ENCODE measurements at regions not wholly inside any gene's neighbourhood (a gene's known extent, or its start where the extent isn't known, plus 50 kb on each side); places are given as distances from the start of the nearest gene placed in this dataset.

DNA sequence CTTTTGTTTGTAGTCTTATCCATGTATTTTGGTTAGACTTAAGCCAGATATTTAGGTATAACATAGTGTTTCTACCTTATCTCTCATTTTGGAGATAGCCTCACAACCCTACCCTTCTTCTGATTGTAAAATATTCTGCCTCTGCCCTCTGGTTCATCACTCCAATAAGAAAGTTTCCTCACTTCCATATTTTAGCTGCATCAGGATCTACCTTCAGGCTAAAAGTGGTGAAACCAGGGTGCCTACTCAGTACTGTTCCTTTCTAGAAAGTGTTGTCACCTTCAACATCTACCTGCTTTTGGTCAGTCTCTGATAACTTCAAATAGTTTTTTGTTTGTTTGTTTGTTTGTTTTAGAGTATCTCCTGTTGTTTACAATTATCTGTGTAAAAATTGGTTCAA is 294.6 kb downstream of the ANXA1 start:
- DNase-seq (ENCODE audit: low spot score), result no peak

DNA sequence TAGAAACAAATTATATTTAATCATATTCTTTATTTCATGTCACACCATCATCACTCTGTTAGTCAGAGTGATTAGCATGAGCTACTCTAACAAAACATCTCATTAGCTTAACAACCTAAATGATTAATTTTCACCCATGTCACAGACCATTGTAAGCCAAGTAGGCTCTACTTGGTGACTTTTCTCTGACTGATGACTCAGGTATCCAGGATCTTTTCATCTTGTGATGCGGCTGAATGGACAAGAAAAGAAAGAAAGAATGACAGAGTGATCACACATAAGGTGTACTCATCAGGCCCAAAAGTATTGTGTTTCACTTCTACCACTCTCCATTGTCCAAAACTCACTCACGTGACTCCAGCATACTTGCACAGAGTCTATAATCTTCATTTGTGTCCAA is 299.3 kb downstream of the ANXA1 start:
- no peak for DNase-seq (ENCODE audit: low spot score)

DNA sequence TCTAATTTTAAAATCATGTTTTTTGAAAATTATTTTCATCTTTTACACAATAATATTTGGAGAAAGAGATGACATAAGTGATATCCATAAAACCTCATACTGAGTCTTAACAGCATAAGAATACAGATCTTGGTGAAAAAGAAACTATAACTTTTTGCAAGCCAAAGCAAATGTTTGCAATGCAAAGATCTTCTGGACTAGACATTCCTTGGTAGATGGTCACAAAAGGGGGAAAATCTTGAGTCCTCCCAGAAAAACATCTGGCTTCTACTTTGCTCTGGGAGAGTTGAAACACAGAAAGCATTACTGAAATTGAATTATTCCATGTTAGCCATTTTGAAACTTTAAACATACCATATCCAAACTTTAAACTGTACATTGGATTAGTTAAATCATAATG is 308.2 kb downstream of the ANXA1 start:
- no peak for DNase-seq (ENCODE audit: low spot score)

DNA sequence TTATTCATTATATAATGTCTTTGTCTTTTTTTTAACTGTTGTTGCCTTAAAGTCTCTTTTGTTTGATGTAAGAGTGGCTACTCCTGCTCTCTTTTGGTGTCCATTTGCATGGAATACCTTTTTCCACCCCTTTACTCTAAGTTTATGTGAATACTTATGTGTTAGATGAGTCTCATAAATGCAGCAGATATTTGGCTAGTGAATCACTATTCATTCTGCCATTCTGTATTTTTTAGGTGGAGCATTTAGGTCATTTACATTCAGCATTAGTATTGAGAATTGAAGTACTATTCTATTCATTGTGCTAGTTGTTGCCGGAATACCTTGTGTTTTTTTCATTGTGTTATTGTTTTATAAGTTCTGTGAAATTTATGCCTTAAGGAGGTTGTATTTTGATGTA is 317.1 kb downstream of the ANXA1 start:
- DNase-seq (ENCODE audit: low spot score), result no peak

DNA sequence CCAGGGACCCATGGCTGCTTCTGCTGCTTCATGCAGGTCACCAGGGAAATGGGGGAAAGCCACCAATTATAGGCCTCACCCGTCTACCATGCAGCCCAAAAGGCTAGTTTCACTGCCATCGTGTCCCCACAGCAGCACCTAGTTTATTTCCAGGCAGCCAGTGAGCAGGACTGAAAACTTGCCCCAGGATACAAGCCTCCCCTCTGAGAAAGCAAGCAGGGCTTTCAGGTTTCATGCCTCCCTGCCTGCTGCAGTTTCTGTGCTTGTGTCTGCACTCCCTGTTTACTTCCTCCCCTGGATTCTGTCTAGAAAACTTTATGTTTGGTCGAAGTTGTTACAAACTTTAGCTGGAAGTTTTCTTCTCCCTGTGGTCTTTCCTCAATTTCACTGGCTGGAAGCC is 319.1 kb downstream of the ANXA1 start:
- DNase-seq (ENCODE audit: low spot score), result peak; percentile 0

DNA sequence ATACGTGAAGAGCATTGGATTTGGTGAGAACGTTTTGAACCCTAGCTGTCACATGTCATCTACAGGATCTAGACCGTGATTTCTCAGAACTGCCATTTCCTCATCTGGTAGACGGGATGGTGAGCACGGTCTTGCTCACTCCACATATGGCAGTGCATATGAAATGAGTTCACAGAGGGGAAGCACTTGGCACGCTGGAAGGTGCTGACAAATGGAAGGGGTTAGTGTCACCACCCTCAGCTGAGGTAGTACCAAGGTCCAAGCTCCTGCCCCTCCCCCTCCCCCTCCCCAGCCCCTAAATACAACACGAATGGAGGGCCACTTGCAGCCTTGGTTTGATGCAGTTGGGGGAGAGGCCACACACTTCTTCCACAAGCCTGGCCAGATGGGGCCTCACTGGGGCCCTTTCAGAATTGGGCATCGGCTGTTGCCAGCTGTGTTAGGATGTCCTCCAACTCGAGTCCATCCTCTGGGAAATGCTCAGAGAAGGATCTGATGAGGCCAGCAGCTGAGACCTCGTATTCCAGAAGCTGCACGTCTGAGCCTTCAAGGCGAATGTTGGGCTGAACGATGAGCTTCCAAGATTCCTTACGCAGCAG is 322.4 kb downstream of the ANXA1 start:
- no peak for DNase-seq (ENCODE audit: low spot score)

DNA sequence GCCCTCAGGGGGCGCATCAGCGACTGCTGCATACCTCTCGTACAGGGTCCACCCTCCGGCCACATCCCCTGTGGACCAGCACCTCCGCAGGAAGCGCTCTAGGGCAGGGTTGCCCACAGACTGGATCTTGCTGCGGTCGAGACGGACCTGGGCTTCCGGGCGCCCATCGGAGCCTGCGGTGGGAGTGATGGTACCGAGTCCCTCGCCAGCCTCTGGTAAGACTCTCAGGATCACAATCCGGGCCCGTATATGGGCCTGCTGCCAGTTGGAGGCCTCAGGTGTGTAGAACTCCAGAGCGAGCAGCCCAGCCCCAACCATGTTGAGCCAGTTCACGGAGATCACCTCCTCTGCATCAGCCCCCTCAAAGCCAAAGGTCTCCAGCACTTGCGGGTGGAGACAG is 323.0 kb downstream of the ANXA1 start:
- DNase-seq (ENCODE audit: low spot score), result no peak

DNA sequence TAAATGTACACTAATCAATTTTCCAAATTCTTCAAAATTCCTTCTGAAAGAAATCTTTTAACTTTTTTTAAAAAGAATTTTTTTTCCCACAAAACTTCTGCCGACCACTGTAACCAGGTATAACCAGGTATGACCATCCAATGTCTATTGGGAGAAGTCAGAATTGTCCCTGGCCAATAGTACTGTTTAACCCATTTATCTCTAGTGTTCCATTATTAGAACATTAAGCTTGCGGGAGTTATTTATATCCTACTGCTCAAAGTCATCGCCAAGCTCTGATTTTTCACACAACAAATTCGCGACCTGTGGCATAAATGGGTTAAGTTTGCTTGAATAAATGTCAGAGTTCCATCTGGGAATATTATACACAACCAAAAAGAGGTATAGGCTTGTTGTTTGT is 343.2 kb downstream of the ANXA1 start:
- DNase-seq (ENCODE audit: low spot score), result no peak

DNA sequence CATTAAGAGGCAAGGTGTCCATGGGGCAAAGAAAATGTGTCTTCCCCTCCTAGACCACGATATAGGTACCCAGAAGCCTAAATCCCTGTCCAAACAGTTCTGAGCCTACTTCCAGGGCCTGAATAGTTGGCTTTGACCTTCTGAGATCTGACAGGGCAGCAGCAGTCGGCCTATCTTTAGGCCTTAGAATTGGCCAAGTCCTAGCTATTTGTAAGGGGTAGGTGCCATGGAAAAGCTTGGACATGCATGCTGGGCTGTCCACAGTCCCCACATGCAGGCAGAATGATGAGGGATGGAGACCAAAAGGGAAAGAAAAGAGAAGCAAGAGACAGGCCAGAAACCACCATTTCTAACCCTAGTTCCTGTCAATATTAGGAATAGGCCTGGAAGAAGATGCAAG is 346.1 kb downstream of the ANXA1 start:
- DNase-seq (ENCODE audit: low spot score), result no peak

DNA sequence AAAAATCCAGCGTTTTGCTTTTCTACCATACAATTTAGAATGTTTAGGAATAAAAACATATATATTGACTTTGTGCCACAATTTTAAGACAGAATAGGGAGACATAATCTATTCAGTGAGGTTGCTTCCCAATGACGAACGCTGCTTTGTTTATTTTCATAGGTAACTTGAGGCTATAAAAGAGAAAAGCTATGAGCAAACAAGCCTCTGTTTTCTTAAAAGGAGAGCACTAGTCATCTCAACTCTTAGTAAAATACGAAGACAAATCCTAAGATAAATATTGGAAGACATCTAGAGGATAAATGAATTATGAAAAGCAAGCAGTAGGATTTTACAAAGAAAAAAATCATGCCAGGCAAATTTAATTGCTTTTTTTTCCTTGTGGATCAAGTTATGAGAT is 363.6 kb downstream of the ANXA1 start:
- no peak for DNase-seq (ENCODE audit: low spot score)

DNA sequence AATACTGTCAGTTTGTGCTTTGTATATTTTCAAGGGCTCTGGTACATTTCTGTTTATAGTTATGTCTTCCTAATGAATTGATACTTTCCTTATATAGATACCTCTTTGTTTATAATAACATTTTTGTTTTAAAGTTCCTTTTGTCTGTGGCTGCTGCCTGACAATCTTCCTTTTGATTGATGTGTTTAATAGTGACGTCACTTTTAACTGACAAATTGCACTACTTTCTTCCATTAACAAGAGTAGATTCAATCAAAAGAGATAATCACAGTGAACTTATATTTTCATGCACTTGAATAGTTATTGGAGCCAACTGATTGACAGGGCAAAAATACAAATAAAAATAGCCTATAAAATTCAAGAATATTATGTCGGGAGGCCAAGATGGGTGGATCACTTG is 371.7 kb downstream of the ANXA1 start:
- no peak for DNase-seq (ENCODE audit: low spot score)

DNA sequence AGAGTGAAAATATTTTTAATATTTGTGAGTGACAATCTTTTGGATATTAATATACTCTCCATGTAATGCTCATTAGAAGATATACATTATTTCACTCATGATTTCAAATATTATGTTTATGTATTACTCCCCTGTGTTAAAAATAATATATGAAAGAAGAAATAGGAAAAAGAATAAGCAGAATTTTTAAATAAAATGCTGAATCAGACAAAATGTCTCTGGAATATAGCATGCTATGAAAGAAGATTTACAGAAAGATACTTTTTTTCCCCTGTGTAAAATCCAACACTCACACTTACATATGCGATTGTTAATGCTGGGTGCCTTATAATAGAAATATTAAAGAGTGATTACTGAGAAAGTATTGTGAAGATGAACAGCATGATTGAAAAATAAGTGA is 373.7 kb downstream of the ANXA1 start:
- no peak for DNase-seq (ENCODE audit: low spot score)

DNA sequence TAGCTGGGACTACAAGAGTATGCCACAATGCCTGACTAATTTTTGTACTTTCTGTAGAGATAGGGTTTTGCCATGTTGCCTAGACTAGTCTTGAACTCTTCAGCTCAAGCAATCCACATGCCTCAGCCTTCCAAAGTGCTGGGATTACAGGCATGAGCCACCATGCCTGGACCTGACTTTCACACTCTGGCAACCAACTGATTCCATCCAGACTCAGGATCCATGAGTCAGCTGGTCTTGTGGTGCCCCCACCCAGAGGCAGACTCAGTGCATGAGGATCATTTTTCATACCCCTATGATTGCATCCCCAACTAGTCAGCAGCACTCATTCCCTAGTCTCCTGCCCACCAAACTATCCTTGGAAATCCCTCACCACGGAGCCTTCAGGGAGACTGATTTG is 375.9 kb downstream of the ANXA1 start:
- no peak for DNase-seq (ENCODE audit: low spot score)

DNA sequence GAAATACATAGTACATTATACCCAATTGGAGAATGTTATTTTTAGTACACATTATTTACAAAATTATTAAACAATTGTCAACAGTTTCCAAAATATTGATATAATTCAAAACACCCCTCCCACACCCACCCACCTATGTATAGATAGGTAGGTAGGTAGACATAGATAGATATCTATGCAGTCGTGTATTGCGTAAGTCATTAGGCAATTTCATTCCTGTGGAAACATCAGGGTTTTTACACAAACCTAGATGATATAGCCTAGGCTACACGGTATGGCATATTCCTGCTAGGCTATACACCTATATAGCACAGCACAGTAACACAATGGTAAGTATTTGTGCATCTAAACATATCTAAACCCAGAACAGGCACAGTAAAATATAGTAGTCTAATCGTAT is 377.3 kb downstream of the ANXA1 start:
- DNase-seq (ENCODE audit: low spot score), result no peak

DNA sequence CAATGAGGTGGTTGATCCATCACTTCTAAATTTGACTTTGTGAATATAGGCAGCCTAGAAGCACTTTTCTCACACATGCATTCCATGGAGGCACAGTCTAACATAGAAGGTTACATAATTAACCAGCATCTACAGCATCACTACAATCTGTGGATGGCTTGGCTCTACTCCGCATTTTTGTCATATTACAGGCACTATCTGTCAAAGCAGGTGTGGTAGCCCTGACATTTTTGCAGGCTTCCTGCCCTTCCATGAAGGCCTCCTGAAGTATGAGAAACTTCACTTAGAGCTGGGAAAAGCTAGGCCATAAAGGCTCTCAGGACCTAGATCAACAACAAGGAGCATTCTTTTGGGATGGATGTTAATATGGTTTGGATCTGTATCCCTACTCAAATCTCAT is 378.0 kb downstream of the ANXA1 start:
- no peak for DNase-seq (ENCODE audit: low spot score)

DNA sequence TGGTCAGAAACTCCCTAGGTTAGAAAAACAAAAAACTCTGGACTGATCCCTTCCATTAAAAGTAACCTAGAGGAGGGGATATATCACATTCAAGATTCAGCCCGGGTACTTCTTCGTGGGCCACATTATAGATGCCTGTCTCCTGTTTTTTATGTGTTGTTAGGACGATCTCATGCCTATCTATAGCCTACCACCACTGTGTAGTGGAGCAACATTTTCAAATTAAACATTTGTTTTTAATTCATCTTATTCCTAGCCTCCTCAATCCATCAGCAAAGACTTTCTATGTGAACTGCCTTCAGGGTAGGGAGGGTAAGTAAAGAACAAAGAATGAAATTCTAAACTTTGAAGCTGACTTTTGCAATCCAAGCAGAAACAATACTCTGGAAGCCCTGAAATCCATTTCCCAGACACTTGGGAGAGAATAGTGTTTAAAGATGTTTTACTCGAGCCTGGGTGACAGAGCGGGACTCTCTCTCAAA is 379.4 kb downstream of the ANXA1 start:
- DNase-seq (ENCODE audit: low spot score), result no peak

DNA sequence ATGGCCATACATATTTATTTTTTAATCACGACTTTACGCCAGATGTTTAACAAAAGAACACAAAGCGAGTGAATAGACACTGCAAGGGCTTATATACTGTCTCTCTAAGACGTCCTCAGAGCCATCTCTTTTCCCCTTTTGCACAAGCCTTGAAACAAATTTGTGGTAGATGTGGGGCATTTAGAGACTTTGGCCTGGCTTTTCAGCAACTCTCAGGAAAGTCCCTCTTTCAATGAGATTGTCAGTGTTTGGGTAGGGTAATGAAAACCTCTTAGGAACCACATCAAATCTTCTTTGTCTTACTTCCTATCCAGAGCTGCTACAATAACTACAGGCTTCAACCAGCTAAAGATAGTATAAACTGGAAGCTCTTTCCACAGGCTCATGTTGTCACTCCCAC is 380.0 kb downstream of the ANXA1 start:
- no peak for DNase-seq (ENCODE audit: low spot score)

DNA sequence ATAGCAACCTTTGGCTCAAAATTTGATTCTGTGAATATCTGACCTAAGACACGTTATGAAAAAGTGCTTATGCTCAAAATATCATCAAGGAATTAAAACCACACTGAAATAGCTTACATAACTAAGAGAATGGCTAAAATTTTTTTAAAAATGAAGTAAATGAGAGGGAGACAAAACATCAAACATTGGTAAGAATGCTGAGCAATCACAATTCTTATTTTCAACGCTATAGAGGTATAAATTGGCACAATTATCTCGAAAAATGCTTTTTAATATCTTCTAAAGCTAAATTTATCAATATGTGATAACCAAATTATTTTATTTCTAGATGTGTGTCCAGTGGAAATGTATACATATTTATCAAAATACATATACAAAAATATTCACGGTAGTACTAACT is 381.3 kb downstream of the ANXA1 start:
- DNase-seq (ENCODE audit: low spot score), result no peak

DNA sequence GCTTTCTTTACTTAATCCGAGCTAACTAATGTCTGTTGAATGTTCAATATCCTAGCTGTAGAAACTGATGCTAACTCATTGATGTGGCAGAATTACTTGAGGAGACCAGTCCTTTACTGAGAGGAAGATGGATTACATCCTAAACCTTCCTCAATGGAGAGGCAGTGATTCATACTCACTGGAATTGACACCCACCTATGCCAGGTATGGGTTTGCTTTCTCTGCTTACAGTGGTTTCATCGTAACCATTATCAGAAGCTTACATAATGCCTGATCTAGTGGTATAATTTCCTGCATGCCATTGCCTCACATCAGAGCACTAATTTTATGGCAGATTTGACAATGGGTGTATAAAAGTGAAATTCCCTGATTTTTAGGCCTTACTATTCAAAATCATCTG is 384.7 kb downstream of the ANXA1 start:
- no peak for DNase-seq (ENCODE audit: low spot score)

DNA sequence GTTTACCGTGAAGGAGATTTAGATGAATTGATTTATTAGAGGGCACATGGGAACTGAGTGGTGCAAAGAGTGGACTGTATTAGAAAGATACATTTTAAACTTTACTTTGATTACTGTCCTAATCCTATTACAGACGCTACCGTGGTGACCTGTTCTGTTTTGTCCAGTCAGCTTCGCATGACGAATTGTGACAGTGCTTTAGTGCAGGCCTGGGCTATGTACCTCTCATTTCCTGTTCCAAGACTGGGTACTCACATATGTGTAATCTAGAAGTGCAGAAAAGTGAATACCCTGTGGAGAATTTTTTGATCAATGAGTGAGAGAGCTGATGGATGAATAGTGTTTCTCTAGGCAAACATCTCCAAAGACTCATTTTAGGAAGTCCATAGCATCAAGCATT is 385.9 kb downstream of the ANXA1 start:
- DNase-seq (ENCODE audit: low spot score), result no peak

DNA sequence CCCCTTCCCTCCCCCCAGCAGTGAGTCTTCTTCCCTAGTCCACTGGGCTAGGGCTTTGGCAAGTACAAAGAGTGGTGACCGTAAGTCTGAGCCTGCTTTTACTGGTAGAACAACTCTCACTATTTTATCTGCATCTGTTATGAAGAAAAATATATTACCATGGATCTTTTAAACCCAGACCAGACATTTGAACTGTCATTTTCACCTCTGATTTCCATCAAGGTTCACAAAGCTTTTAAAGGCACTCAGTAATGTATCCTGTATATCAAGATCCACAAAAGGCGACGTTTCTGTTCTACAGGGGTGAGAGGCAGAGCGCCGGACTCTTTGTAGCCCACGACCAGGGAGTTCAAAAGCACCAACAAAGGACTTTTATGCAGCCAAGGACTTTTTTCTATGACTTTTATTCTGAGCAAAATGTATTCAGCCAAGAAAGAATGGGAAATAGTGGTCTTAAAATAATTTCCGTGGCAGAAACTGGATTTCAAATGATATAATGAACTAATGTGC is 388.3 kb downstream of the ANXA1 start:
- no peak for DNase-seq (ENCODE audit: low spot score)

DNA sequence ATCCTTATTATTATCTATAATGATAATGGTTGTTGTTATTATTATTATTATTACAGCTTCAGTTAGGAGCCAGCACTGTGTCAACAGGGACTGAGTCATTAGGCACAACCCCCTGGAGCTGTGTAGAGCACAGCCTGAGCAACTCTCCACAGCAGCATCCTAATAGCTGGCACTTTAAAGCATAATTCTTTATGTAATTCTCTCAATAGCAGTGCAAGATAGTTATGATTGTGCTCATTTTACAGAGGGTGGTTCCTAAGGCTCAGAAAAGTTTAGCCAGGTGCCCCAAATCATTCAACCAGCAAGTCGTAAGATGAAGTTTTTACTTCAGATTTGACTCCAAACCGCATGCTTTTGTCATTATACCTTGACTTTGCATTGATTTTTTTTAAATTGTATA is 390.3 kb downstream of the ANXA1 start:
- no peak for DNase-seq (ENCODE audit: low spot score)

DNA sequence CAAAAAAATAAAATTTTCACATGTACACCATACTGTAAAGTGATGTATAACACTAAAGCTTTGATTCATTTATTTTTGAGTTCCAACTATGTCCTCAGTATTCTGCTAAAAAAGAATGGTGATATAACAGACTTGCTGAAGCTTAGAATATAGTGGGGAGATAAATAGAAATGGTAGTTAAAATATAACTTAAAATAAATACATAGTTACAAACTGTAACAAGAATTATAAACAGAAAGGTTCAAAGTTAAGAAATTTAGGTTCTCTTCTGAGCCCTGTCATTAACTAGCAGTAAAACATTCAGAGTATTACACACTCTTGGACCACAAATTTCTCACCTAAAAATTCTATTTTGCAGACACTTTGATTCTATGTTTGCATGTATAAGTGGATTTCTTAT is 392.1 kb downstream of the ANXA1 start:
- DNase-seq (ENCODE audit: low spot score), result no peak

DNA sequence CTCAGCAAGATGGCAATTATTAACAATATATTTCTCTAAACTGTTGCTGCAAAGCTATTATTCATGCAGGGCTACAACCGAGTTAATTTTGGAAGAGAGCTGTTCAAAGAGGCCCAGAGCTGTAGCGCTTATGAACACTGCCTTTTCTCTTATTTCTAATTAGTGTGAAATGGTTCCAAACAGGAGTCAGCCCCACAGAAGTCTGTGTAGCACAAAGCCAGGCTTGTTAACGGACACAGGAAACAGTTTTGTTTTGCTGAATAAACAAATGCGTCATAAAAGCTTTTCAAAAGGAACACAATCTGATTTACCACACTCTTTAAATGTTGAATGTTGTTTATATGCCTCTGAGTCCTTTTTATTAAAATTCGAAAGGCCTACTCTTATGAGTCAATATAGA is 396.5 kb downstream of the ANXA1 start:
- no peak for DNase-seq (ENCODE audit: low spot score)

Data from umbilical cord (tissue), 1 donor.